Pons (tissue), 1 donor: ENCODE measurements at regions not wholly inside any gene's neighbourhood (a gene's known extent, or its start where the extent isn't known, plus 50 kb on each side); places are given as distances from the start of the nearest gene placed in this dataset.
A peak's percentile ranks its signal among the peaks of the same experiment; 100 is the strongest.

Source experiments
- DNase-seq: peaks from one replicate; pipeline ENCODE4 v3.0.0-alpha.2; 2016; ENCODE audit warnings: low spot score

DNA sequence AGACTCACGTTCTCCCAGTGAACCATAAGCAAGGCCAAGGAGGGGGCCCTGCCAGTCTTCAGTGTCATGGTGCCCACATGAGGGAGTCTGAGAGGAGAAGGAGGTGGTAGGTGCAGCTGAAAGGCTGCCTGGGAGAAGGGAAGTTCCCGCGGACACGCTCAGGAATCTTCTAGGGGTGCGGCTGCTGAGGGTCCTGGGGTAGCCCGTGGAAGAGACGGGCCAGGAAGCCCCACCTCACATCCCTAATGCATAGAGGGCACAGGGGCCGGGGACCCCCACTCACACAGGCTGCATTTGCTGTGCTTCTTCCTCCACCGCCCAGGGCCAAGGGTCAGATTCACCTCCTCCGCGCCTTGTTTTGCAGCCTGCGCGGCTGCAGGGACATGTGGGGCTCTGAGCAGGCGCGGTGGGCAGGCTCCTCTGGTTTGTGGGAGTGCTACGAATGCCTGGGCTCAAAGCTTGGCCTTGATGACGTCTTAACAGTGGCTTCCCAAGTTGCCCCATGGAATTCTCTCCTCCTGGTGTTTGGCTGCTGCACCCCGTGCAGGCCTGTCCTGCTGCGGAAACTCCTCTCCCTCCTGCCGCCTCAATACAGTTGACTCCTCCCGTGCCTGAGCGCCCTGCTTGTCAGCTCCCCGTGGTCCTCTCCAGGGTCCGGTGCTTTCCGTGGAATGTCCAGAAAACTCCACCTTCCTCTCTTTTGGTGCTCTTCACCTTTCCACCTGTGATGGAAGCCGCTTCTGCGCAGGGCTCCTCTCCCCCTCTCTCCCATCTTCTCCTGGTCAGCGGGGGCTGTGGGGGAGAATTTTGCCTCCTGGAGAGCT, 95.7 kb downstream of the VAPA start:
- no peak for DNase-seq

GRCh38 chr18:10010611-10011015, 96.8 kb downstream of the VAPA start:
- DNase-seq = peak; percentile 66

DNA sequence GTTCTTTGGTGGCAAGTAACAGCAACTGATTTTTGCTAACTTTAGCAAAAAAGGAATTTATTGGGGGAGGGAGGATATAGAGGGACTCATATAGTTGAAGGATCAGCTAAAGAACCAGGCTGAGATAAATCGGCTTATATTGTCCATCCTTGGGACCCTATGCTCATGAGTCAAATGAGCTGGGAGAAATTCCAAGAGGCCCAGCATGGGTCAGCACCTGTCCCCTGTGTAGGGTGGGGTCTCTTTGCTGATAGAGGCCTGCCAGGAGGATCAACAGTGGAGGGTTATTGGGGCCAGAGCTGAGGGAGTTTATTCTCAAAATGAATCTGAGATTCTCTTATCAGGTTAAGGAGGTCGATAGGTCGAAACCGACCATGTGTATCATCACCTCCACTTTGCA, 97.2 kb downstream of the VAPA start:
- DNase-seq = no peak

DNA sequence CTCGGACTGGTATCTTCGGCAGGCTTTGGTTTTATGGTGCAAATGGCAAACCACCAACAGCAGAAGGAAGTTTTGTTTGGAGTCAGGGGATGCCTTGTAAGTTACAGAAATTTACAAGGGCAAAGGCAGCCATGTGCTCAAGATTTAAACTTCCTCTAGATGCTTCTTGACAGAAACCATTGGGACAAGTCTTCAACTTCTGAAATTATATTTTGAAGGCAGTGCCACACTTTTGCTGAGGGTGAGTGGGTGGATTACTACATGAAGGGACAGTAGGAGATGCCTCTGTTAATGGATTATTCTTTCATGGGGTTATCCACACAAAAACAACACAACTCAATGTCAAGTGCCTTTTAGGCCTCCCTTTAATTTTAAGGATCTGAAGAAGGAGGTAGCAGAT, 97.9 kb downstream of the VAPA start:
- DNase-seq = no peak

DNA sequence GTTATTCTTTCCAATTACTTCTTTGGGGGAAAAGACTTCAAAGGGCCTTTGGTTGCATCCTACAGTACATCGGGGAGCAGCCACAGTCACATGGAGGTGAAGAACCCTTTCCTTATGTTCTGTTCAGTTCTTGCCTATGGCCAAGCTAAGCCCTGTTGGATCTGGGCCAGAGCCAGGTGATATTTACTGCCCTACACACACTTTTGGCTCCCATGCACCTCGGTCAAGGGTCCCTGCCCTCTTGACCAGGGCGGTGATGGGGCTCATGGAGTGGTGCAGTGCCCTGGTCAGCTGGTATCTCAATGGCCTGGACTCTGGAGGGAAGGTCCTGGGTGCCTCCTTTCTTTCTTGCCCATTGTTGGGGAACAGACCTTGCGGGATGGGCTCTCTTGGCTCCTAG, 98.7 kb downstream of the VAPA start:
- no peak for DNase-seq

- no peak for DNase-seq
Measured at GRCh38 chr18:10013621-10014543, 100.1 kb downstream of the VAPA start.

GRCh38 chr18:10015288-10015701, 101.5 kb downstream of the VAPA start:
- no peak for DNase-seq

DNA sequence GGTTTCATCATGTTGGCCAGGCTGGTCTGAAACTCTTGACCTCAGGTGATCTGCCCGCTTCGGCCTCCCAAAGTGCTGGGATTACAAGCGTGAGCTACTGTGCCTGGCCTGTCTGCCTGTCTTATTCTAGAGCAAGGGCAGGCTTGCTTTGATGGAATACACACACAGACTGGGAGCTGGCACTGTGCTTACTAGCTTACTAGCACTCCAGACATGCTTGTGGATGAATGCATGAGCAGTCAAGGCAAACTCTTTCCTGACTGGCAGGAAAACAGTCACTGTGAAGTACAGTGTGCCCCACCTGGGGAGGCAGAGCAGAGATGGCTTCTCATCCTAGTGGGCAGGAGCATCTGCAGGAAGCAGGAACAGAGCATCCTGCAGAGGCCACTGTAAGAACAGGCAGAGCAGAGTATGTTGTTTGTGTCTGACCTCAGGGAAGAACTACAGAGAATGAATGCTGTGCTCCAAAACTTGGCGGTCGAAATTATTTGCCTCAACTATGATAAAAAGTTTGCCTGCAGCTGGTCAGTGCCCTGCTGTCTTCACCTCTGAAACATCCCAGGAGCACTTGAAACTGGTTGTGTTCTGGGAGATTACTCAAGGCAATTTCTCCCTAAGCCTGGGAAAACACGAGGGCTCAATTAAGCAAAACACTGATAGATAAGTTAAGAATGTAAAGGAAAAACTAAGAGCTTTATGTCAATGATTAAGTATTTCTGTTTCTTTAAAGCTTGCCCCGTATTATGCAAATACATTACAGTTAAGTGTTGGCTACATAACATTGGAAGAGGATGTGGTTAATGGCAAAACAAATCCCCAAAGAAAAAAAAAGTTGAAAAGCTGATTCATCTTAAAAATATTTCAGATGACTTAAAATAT, 102.4 kb downstream of the VAPA start:
- DNase-seq = peak; percentile 38

- DNase-seq = no peak
Measured at GRCh38 chr18:10017043-10017442, 103.2 kb downstream of the VAPA start.

- no peak for DNase-seq
Measured at GRCh38 chr18:10018289-10018688, 104.5 kb downstream of the VAPA start.

DNA sequence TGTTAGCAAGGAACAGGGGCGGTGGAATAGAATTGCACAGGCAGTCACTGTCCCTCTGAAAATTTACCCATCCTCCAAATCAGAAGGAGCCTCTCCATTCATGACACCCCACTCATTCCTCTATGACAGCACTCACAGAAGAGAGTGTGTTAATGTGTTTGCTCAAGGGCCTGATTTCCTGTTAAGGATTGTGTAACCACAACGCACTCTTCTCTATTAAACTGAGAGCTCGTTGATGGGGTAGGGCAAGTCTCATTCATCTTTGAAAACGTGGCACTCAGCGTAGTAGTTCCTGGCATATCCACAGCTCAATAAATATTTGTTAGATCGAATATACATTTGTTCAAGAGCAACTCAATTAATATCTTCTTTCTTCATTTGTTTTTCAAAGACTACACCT, 106.4 kb downstream of the VAPA start:
- no peak for DNase-seq

- no peak for DNase-seq
Measured at GRCh38 chr18:10022365-10022764, 108.5 kb downstream of the VAPA start.

DNA sequence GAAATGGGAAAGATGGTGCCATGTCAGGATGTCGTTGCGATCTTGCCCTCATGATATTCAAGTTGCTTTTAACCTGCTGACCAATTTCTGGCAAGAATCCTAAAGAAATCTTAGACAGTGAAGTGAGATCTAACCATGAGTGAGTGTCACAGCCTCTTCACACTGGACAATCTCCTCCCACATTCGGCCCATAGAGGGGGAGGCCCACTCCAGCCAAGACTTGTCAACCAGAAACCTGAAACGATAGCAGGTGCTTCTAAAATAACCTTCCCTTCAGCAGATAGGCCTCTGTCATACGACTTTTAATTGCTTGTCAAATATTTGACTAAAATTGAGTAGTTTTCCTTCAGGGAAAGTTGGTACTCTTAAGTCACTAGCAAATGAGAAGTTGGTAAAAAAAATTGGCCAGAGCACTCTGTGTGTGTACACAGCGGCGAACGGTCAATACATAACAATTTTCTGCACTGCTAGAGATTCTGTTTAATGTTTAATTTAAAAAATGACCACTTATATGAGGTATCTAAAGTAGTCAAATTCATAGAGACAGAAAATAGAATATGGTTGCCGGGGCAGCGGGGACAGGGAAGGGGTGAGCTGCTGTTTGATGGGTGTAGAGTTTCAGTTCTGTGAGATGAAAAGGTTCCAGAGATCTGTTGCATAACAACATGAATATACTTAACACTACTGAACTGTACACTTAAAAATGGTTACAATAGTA, 110.2 kb downstream of the VAPA start:
- no peak for DNase-seq

DNA sequence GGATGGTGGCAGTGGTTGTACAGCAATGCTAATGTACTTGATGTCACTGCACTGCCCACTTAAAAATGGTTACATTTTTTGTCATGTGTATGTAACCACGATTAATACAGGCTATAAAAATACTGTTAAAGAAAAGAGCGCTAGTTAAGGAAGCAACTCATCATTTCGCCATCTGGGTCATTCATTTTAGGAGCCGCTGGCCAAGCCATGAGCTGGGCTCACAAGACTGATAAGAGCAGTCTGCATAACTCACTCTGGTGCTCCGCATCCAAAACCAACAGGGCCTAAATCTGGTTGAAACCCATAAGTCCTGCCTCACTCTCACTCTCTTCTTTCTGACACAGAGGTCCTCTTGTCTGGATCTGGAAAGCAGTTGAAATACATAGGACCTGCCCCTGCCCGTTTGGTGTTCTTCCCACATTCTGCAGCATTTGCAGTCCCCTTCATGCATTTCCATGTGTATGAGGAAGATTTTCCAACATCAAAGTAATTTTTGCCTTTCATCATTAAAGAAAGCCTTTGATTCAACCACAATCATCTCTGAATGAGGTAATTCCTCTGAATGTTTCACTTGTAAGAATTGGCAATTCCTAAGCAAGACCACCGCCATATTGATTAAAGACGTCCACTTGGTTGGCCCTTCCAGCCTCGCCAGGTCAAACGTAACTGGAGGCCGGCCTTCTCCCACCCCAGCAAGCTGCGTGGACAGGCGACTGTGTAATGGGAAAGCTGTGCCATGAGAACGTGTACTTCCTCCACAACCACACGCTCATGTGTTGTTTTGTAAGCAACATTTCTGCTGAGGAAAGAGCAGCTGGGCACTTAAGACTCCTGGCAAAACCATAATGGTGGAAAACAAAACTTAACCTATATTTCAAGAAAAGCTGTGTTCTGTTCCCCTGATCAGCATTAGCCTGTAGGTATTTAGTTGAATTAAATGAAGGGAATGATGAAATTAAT, 112.2 kb downstream of the VAPA start:
- DNase-seq = no peak

GRCh38 chr18:10027031-10027430, 113.2 kb downstream of the VAPA start:
- DNase-seq = no peak

DNA sequence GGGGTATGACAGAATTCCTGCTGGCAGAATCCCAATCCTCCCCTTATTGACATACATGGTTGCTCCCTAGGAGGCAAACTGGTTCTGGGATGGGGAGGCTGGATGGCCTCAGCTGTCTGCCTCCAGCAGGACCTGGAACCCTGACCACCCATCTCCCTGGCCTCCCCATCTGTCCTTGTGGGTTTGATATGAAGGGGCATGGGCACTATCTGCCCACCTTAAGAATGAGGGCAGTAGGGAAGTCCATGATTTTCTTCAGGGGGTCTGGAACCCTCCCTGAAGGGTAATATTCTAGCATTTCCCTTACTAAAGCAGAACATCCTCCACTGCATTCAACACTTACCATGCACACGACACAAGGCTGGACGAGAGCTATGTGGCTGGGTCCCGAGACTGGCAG, 113.6 kb downstream of the VAPA start:
- DNase-seq = no peak

GRCh38 chr18:10029711-10030110, 115.9 kb downstream of the VAPA start:
- DNase-seq = no peak

- DNase-seq = no peak
Measured at GRCh38 chr18:10030816-10031541, 117.2 kb downstream of the VAPA start.

- DNase-seq = peak; percentile 35
Measured at GRCh38 chr18:10032331-10033015, 118.7 kb downstream of the VAPA start.
